ENCODE measurements at regions not wholly inside any gene's neighbourhood (a gene's known extent, or its start where the extent isn't known, plus 50 kb on each side); places are given as distances from the start of the nearest gene placed in this dataset.
"Not testable (repeated sequence)": the region's sequence is repeated elsewhere in the genome, so short reads cannot be mapped to it uniquely, and the experiment has no call there.

GRCh38 chr4:13994016-13994415 is 366.5 kb upstream of the BOD1L1 start:
- Mint-ChIP-seq H3K4me3 (no peak overlapping the region), H3K36me3 (no peaks in the 10 kb centered on the region), H3K9me3 (peaks cover 2% of the 10 kb centered on the region in 2 donors), H3K4me1 (no peaks in the 10 kb centered on the region), H3K27me3 (ENCODE audit: low read depth in 2 of 2) (no peaks in the 10 kb centered on the region), H3K27ac (no peak overlapping the region)
- intact Hi-C loops (cut with micrococcal nuclease): no loop called here
- no peak for DNase-seq
- WGBS (ENCODE audit: insufficient coverage): no CpG with 5 or more reads among the region's 2 CpGs
- Histone ChIP-seq H3K4me1 (ENCODE audit: control insufficient read depth, insufficient read depth, low read length) (no peaks in the 10 kb centered on the region), H3K4me3 (ENCODE audit: low read length) (no peak overlapping the region), H3K9me3 (ENCODE audit: control insufficient read depth, insufficient read depth, low read length) (no peaks in the 10 kb centered on the region), H3K27ac (ENCODE audit: low read length) (no peak overlapping the region), H3K36me3 (ENCODE audit: control insufficient read depth, insufficient read depth, low read length) (no peaks in the 10 kb centered on the region), H3K27me3 (ENCODE audit: control insufficient read depth, insufficient read depth, low read length) (no peaks in the 10 kb centered on the region)
- no peak for ATAC-seq
- no peak for TF ChIP-seq CTCF (IDR thresholded peaks at IDR 0.05)

GRCh38 chr4:13998850-13999445 is 371.4 kb upstream of the BOD1L1 start:
- no peaks in the 10 kb centered on the region for H3K27me3 Mint-ChIP-seq (ENCODE audit: low read depth in 2 of 2)

GRCh38 chr4:14000091-14000814 is 372.7 kb upstream of the BOD1L1 start:
- Histone ChIP-seq H3K4me3 (ENCODE audit: low read length) (no peak overlapping the region), H3K4me1 (ENCODE audit: control insufficient read depth, insufficient read depth, low read length) (no peaks in the 10 kb centered on the region), H3K9me3 (ENCODE audit: control insufficient read depth, insufficient read depth, low read length) (peaks cover 9% of the 10 kb centered on the region), H3K27me3 (ENCODE audit: control insufficient read depth, insufficient read depth, low read length) (no peaks in the 10 kb centered on the region), H3K36me3 (ENCODE audit: control insufficient read depth, insufficient read depth, low read length) (no peaks in the 10 kb centered on the region), H3K27ac (ENCODE audit: low read length) (no peak overlapping the region)
- intact Hi-C loops (cut with micrococcal nuclease): no loop called here
- peaks cover 9% of the 10 kb centered on the region for H3K36me3 Mint-ChIP-seq
- H3K9me3 Mint-ChIP-seq: peaks cover 12 to 20% of the 10 kb centered on the region in 2 donors
- no peaks in the 10 kb centered on the region for H3K27me3 Mint-ChIP-seq (ENCODE audit: low read depth in 2 of 2)
- H3K4me3 Mint-ChIP-seq: no peak overlapping the region
- H3K27ac Mint-ChIP-seq: no peak overlapping the region
- 81% methylated on average over 1 of the region's 2 CpGs for WGBS (ENCODE audit: insufficient coverage)
- DNase-seq: no peak
- ATAC-seq: no peak
- H3K4me1 Mint-ChIP-seq: no peaks in the 10 kb centered on the region
- no peak for TF ChIP-seq CTCF (IDR thresholded peaks at IDR 0.05)

More at GRCh38 chr4:13998850-13999445, 371.4 kb upstream of the BOD1L1 start:
- Histone ChIP-seq H3K27ac (ENCODE audit: low read length) (no peak overlapping the region), H3K27me3 (ENCODE audit: control insufficient read depth, insufficient read depth, low read length) (no peaks in the 10 kb centered on the region), H3K4me1 (ENCODE audit: control insufficient read depth, insufficient read depth, low read length) (no peaks in the 10 kb centered on the region), H3K9me3 (ENCODE audit: control insufficient read depth, insufficient read depth, low read length) (peaks cover 9% of the 10 kb centered on the region), H3K4me3 (ENCODE audit: low read length) (no peak overlapping the region), H3K36me3 (ENCODE audit: control insufficient read depth, insufficient read depth, low read length) (no peaks in the 10 kb centered on the region)
- Mint-ChIP-seq H3K9me3 (peaks cover 12 to 20% of the 10 kb centered on the region in 2 donors), H3K4me3 (no peak overlapping the region), H3K36me3 (peaks cover 9% of the 10 kb centered on the region), H3K27ac (no peak overlapping the region), H3K4me1 (no peaks in the 10 kb centered on the region)
- no peak for TF ChIP-seq CTCF (IDR thresholded peaks at IDR 0.05)
- no peak for DNase-seq
- intact Hi-C loops (cut with micrococcal nuclease): no loop called here
- 92% methylated on average over 3 of the region's 3 CpGs for WGBS (ENCODE audit: insufficient coverage)
- no peak for ATAC-seq

- H3K27ac ChIP-seq (ENCODE audit: low read length); ATAC-seq; H3K36me3 ChIP-seq (ENCODE audit: control insufficient read depth, insufficient read depth, low read length); H3K4me1 ChIP-seq (ENCODE audit: control insufficient read depth, insufficient read depth, low read length); DNase-seq; H3K27ac Mint-ChIP-seq; intact Hi-C loops (cut with micrococcal nuclease); H3K4me3 Mint-ChIP-seq; H3K4me1 Mint-ChIP-seq; H3K4me3 ChIP-seq (ENCODE audit: low read length); H3K9me3 ChIP-seq (ENCODE audit: control insufficient read depth, insufficient read depth, low read length); H3K36me3 Mint-ChIP-seq; H3K27me3 Mint-ChIP-seq (ENCODE audit: low read depth in 2 of 2); H3K27me3 ChIP-seq (ENCODE audit: control insufficient read depth, insufficient read depth, low read length): not testable (repeated sequence)
- 86% methylated on average over 3 of the region's 3 CpGs for WGBS (ENCODE audit: insufficient coverage)
- H3K9me3 Mint-ChIP-seq: peaks cover 13 to 20% of the 10 kb centered on the region in 2 donors
Observed at GRCh38 chr4:14002331-14002730, 374.8 kb upstream of the BOD1L1 start.

Data from natural killer cell (primary cell).